ENCODE measurements at regions not wholly inside any gene's neighbourhood (a gene's known extent, or its start where the extent isn't known, plus 50 kb on each side); places are given as distances from the start of the nearest gene placed in this dataset.

- no peak overlapping the region for H3K4me3 ChIP-seq (ENCODE audit: low read depth, low read length)
- TF ChIP-seq CTCF (IDR thresholded peaks at IDR 0.05; ENCODE audit: insufficient read depth, low read depth, low read length, missing control alignments), result no peak
- DNase-seq (ENCODE audit: low read depth), result no peak
Measured at GRCh38 chr4:151990201-151990600, 229.4 kb upstream of the GATB start.

GRCh38 chr4:151988591-151988990, 227.8 kb upstream of the GATB start:
- no peak for TF ChIP-seq CTCF (IDR thresholded peaks at IDR 0.05; ENCODE audit: insufficient read depth, low read depth, low read length, missing control alignments)

GRCh38 chr4:151987606-151988005, 226.8 kb upstream of the GATB start:
- TF ChIP-seq CTCF (IDR thresholded peaks at IDR 0.05; ENCODE audit: insufficient read depth, low read depth, low read length, missing control alignments), result no peak
- no peak overlapping the region for H3K4me3 ChIP-seq (ENCODE audit: low read depth, low read length)
- DNase-seq (ENCODE audit: low read depth), result no peak

More at GRCh38 chr4:151988591-151988990, 227.8 kb upstream of the GATB start:
- DNase-seq (ENCODE audit: low read depth), result no peak
- H3K4me3 ChIP-seq (ENCODE audit: low read depth, low read length), result no peak overlapping the region

- no peak for TF ChIP-seq CTCF (IDR thresholded peaks at IDR 0.05; ENCODE audit: insufficient read depth, low read depth, low read length, missing control alignments)
- no peak overlapping the region for H3K4me3 ChIP-seq (ENCODE audit: low read depth, low read length)
- DNase-seq (ENCODE audit: low read depth), result no peak
Measured at GRCh38 chr4:151983854-151984253, 223.0 kb upstream of the GATB start.

- TF ChIP-seq CTCF (IDR thresholded peaks at IDR 0.05; ENCODE audit: insufficient read depth, low read depth, low read length, missing control alignments), result no peak
- DNase-seq (ENCODE audit: low read depth), result no peak
- no peak overlapping the region for H3K4me3 ChIP-seq (ENCODE audit: low read depth, low read length)
Measured at GRCh38 chr4:151979819-151980218, 219.0 kb upstream of the GATB start.

GRCh38 chr4:151968643-151969042, 207.8 kb upstream of the GATB start:
- no peak for DNase-seq (ENCODE audit: low read depth)
- no peak overlapping the region for H3K4me3 ChIP-seq (ENCODE audit: low read depth, low read length)
- no peak for TF ChIP-seq CTCF (IDR thresholded peaks at IDR 0.05; ENCODE audit: insufficient read depth, low read depth, low read length, missing control alignments)

GRCh38 chr4:151967074-151967473, 206.3 kb upstream of the GATB start:
- no peak overlapping the region for H3K4me3 ChIP-seq (ENCODE audit: low read depth, low read length)
- TF ChIP-seq CTCF (IDR thresholded peaks at IDR 0.05; ENCODE audit: insufficient read depth, low read depth, low read length, missing control alignments), result no peak
- no peak for DNase-seq (ENCODE audit: low read depth)
